HL-60 (cell line): ENCODE measurements at regions not wholly inside any gene's neighbourhood (a gene's known extent, or its start where the extent isn't known, plus 50 kb on each side); places are given as distances from the start of the nearest gene placed in this dataset.

Experiments
- GABPA ChIP-seq: IDR thresholded peaks from 2 replicates; pipeline ENCODE4 v1.6.1; 2012; ENCODE audit warnings: low read depth
- TF ChIP-seq, protein P1 (sequence below): IDR thresholded peaks from one replicate; pipeline ENCODE4 v1.5.1; 2011; ENCODE audit warnings: low read length, control low read depth, inconsistent platforms; ENCODE audit not compliant: insufficient read depth

DNA sequence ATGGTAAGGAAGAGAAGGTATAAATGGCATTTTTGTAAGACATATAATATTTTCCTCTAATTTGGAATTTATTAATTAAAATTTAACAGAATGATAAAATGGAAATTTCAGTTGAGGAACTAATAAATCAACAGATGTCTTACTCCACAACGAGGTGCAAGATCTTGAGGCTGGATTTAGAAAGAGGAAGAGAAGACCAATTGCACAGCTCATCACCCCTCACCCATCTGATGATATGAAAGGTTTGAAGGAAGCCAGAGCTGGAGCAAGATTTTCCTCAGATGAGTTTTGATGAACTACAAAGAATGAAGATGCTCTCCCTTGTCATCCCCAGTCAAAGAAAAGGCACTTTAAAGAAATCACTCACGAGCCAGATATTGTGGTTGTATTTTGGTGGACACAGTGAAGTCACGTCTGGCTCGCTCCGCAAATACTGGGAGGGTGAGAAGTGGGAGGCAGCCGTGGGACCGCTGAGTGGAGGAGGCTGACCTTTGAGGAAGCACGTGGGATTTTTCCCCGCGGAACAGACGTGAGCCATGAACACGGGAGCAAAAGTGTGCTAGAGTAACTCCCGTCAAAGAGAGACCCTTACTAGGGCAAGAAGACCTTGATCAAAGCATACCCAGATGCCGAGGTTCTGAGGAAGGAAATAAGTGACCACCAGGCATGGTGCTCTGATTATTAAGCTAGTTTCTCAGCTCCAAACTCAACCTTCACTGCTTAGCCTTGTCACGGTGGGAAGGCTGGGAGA is 511.4 kb downstream of the RNF144A start:
- TF ChIP-seq, protein P1, sequence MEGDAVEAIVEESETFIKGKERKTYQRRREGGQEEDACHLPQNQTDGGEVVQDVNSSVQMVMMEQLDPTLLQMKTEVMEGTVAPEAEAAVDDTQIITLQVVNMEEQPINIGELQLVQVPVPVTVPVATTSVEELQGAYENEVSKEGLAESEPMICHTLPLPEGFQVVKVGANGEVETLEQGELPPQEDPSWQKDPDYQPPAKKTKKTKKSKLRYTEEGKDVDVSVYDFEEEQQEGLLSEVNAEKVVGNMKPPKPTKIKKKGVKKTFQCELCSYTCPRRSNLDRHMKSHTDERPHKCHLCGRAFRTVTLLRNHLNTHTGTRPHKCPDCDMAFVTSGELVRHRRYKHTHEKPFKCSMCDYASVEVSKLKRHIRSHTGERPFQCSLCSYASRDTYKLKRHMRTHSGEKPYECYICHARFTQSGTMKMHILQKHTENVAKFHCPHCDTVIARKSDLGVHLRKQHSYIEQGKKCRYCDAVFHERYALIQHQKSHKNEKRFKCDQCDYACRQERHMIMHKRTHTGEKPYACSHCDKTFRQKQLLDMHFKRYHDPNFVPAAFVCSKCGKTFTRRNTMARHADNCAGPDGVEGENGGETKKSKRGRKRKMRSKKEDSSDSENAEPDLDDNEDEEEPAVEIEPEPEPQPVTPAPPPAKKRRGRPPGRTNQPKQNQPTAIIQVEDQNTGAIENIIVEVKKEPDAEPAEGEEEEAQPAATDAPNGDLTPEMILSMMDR: no peak
- no peak for TF ChIP-seq GABPA
